Pons (tissue), 1 donor: ENCODE measurements at regions not wholly inside any gene's neighbourhood (a gene's known extent, or its start where the extent isn't known, plus 50 kb on each side); places are given as distances from the start of the nearest gene placed in this dataset.
"Not testable (repeated sequence)": the region's sequence is repeated elsewhere in the genome, so short reads cannot be mapped to it uniquely, and the experiment has no call there.

Experiments
- DNase-seq: peaks from one replicate; pipeline ENCODE4 v3.0.0-alpha.2; 2016; ENCODE audit warnings: low spot score

- DNase-seq, result no peak
Measured at GRCh38 chr16:65271996-65272395, 150.1 kb upstream of the CDH11 start.

GRCh38 chr16:65268331-65268730 lies 146.5 kb upstream of the CDH11 start:
- DNase-seq, result no peak

- DNase-seq, result no peak
Measured at GRCh38 chr16:65263896-65264295, 142.0 kb upstream of the CDH11 start.

- no peak for DNase-seq
Measured at GRCh38 chr16:65260746-65261145, 138.9 kb upstream of the CDH11 start.

GRCh38 chr16:65254144-65254543 lies 132.3 kb upstream of the CDH11 start:
- no peak for DNase-seq

GRCh38 chr16:65249768-65250167 lies 127.9 kb upstream of the CDH11 start:
- no peak for DNase-seq

- no peak for DNase-seq
Measured at GRCh38 chr16:65244787-65245186, 122.9 kb upstream of the CDH11 start.

GRCh38 chr16:65235339-65236177 lies 113.7 kb upstream of the CDH11 start:
- DNase-seq, result no peak

GRCh38 chr16:65234721-65235320 lies 113.0 kb upstream of the CDH11 start:
- DNase-seq, result not testable (repeated sequence)

- DNase-seq, result no peak
Measured at GRCh38 chr16:65229191-65229662, 107.4 kb upstream of the CDH11 start.

GRCh38 chr16:65227150-65227835 lies 105.4 kb upstream of the CDH11 start:
- no peak for DNase-seq

GRCh38 chr16:65226077-65226476 lies 104.2 kb upstream of the CDH11 start:
- no peak for DNase-seq

- DNase-seq, result no peak
Measured at GRCh38 chr16:65225488-65225887, 103.6 kb upstream of the CDH11 start.

GRCh38 chr16:65224994-65225393 lies 103.1 kb upstream of the CDH11 start:
- no peak for DNase-seq

- DNase-seq, result no peak
Measured at GRCh38 chr16:65224471-65224870, 102.6 kb upstream of the CDH11 start.

- no peak for DNase-seq
Measured at GRCh38 chr16:65223335-65223734, 101.5 kb upstream of the CDH11 start.

GRCh38 chr16:65222536-65222935 lies 100.7 kb upstream of the CDH11 start:
- DNase-seq, result no peak

GRCh38 chr16:65222049-65222448 lies 100.2 kb upstream of the CDH11 start:
- DNase-seq, result no peak

GRCh38 chr16:65219786-65220185 lies 97.9 kb upstream of the CDH11 start:
- no peak for DNase-seq

- no peak for DNase-seq
Measured at GRCh38 chr16:65218348-65218747, 96.5 kb upstream of the CDH11 start.

GRCh38 chr16:65213866-65214595 lies 92.2 kb upstream of the CDH11 start:
- no peak for DNase-seq

- no peak for DNase-seq
Measured at GRCh38 chr16:65212791-65213190, 90.9 kb upstream of the CDH11 start.
